Keratinocyte (primary cell): ENCODE measurements at regions not wholly inside any gene's neighbourhood (a gene's known extent, or its start where the extent isn't known, plus 50 kb on each side); places are given as distances from the start of the nearest gene placed in this dataset.

Experiments
- DNase-seq: peaks from one replicate; pipeline ENCODE4 v3.0.0-alpha.2; 2011; ENCODE audit warnings: low read depth, missing footprints, low spot score
- FAIRE-seq: peaks from 2 replicates; lab custom pipeline; 2011; peaks lifted over from hg19 to GRCh38; lab: Jason Lieb, UNC
- H2AFZ ChIP-seq: 2 replicates; pipeline ENCODE4 v1.6.0; 2012; ENCODE audit warnings: low read length, control low read depth, inconsistent platforms; ENCODE audit not compliant: control insufficient read depth
- H3K27ac ChIP-seq: 2 replicates; pipeline ENCODE4 v1.5.1; 2011; ENCODE audit warnings: low read length; ENCODE audit not compliant: control insufficient read depth, insufficient read depth
- H3K27me3 ChIP-seq: 3 replicates; pipeline ENCODE4 v1.6.0; 2011; ENCODE audit warnings: low read length; ENCODE audit not compliant: control insufficient read depth, insufficient read depth; ENCODE audit errors: extremely low read depth
- H3K36me3 ChIP-seq, 2 experiments: 2 replicates in 1 of 2; 3 replicates in 1 of 2; pipeline ENCODE4 v1.5.1; 2011; ENCODE audit warnings: low read length in 2 of 2, mild to moderate bottlenecking in 1 of 2; ENCODE audit not compliant: control insufficient read depth in 2 of 2, insufficient read depth in 2 of 2; ENCODE audit errors: extremely low read depth in 1 of 2
- H3K4me1 ChIP-seq: 3 replicates; pipeline ENCODE4 v1.5.1; 2011; ENCODE audit warnings: low read length; ENCODE audit not compliant: control insufficient read depth, insufficient read depth; ENCODE audit errors: extremely low read depth
- H3K4me2 ChIP-seq: 3 replicates; pipeline ENCODE4 v1.6.0; 2011; ENCODE audit warnings: low read depth, low read length; ENCODE audit not compliant: control insufficient read depth, insufficient read depth; ENCODE audit errors: extremely low read depth
- H3K4me3 ChIP-seq, 3 experiments: fragments of 200-600 bp in 1 of 3; sonication (generic) in 1 of 3; 2 replicates in 2 of 3; 3 replicates in 1 of 3; pipeline ENCODE4 v1.5.1; 2011 to 2016; ENCODE audit warnings: low read length in 3 of 3, mild to moderate bottlenecking in 3 of 3, control low read depth in 2 of 3, inconsistent platforms in 1 of 3, low read depth in 1 of 3, mixed read lengths in 1 of 3, mixed run types in 1 of 3, moderate library complexity in 1 of 3; ENCODE audit not compliant: control insufficient read depth in 2 of 3, insufficient read depth in 2 of 3; ENCODE audit errors: extremely low read depth in 1 of 3
- H3K79me2 ChIP-seq: 2 replicates; pipeline ENCODE4 v1.6.0; 2012; ENCODE audit warnings: low read length; ENCODE audit not compliant: control insufficient read depth, insufficient read depth
- H3K9ac ChIP-seq: 3 replicates; pipeline ENCODE4 v1.6.0; 2011; ENCODE audit warnings: low read length; ENCODE audit not compliant: control insufficient read depth, insufficient read depth; ENCODE audit errors: extremely low read depth
- H3K9me1 ChIP-seq: 3 replicates; pipeline ENCODE4 v1.6.0; 2011; ENCODE audit warnings: low read length; ENCODE audit not compliant: control insufficient read depth, insufficient read depth; ENCODE audit errors: extremely low read depth
- H3K9me3 ChIP-seq: 2 replicates; pipeline ENCODE4 v1.5.1; 2012; ENCODE audit warnings: low read depth, low read length; ENCODE audit not compliant: control insufficient read depth
- H4K20me1 ChIP-seq: 3 replicates; pipeline ENCODE4 v1.6.0; 2011; ENCODE audit warnings: low read length; ENCODE audit not compliant: control insufficient read depth, insufficient read depth; ENCODE audit errors: extremely low read depth
- CTCF ChIP-seq, 3 experiments: IDR thresholded peaks in 1 of 3; conservative IDR thresholded peaks in 1 of 3; optimal IDR thresholded peaks in 1 of 3; 2 replicates in 2 of 3; 3 replicates in 1 of 3; pipeline versions ENCODE3 to v1.5.1; 2011; ENCODE audit warnings: low read length in 3 of 3, mild to moderate bottlenecking in 3 of 3, moderate library complexity in 2 of 3, control low read depth in 1 of 3, inconsistent platforms in 1 of 3; ENCODE audit not compliant: insufficient read depth in 2 of 3; ENCODE audit errors: extremely low read depth in 1 of 3
- EZH2 ChIP-seq: IDR thresholded peaks from one replicate; pipeline ENCODE4 v1.6.1; 2012; ENCODE audit warnings: inconsistent platforms, mild to moderate bottlenecking, low read length, moderate library complexity
- dilution Hi-C: fragments of 300-500 bp; cut with MboI; formaldehyde crosslinking; loops from one replicate; pipeline ENCODE4 v1.7.0; 2020; ENCODE audit warnings: low sequenced_read_pairs; ENCODE audit not compliant: extremely low pct_ligation_motif_present

- no peak overlapping the region for H3K9ac ChIP-seq
- no peaks in the 10 kb centered on the region for H3K9me3 ChIP-seq
- no peak overlapping the region for H2AFZ ChIP-seq
- H3K27me3 ChIP-seq = peaks cover 4% of the 10 kb centered on the region
- H4K20me1 ChIP-seq = no peaks in the 10 kb centered on the region
- no peak overlapping the region for H3K4me3 ChIP-seq
- no peaks in the 10 kb centered on the region for H3K79me2 ChIP-seq
- dilution Hi-C loops = no loop called here
- no peaks in the 10 kb centered on the region for H3K36me3 ChIP-seq
- no peaks in the 10 kb centered on the region for H3K9me1 ChIP-seq
- H3K4me1 ChIP-seq = no peaks in the 10 kb centered on the region
- no peak overlapping the region for H3K27ac ChIP-seq
- no peak overlapping the region for H3K4me2 ChIP-seq
- DNase-seq = no peak
- FAIRE-seq = no peak
- no peak for TF ChIP-seq EZH2
- no peak for TF ChIP-seq CTCF (optimal IDR thresholded peaks at IDR 0.05 in 1 of 3, IDR thresholded peaks at IDR 0.05 in 1 of 3, conservative IDR thresholded peaks at IDR 0.05 in 1 of 3; ENCODE audit: extremely low read depth in 1 of 3, insufficient read depth in 2 of 3, low read length in 3 of 3)
Observed at GRCh38 chr20:56983813-56984212, 282.6 kb downstream of the BMP7 start.

- no peak overlapping the region for H3K4me2 ChIP-seq
- TF ChIP-seq CTCF (optimal IDR thresholded peaks at IDR 0.05 in 1 of 3, IDR thresholded peaks at IDR 0.05 in 1 of 3, conservative IDR thresholded peaks at IDR 0.05 in 1 of 3; ENCODE audit: extremely low read depth in 1 of 3, insufficient read depth in 2 of 3, low read length in 3 of 3) (no peak), EZH2 (no peak)
- no peak overlapping the region for H3K9ac ChIP-seq
- no peaks in the 10 kb centered on the region for H3K79me2 ChIP-seq
- dilution Hi-C loops = no loop called here
- no peaks in the 10 kb centered on the region for H4K20me1 ChIP-seq
- H3K4me1 ChIP-seq = no peaks in the 10 kb centered on the region
- H3K4me3 ChIP-seq = no peak overlapping the region
- no peaks in the 10 kb centered on the region for H3K9me3 ChIP-seq
- DNase-seq (no peak), FAIRE-seq (peak; percentile 29)
- H3K9me1 ChIP-seq = no peaks in the 10 kb centered on the region
- H3K36me3 ChIP-seq = no peaks in the 10 kb centered on the region
- H2AFZ ChIP-seq = no peak overlapping the region
- no peak overlapping the region for H3K27ac ChIP-seq
- peaks cover 4% of the 10 kb centered on the region for H3K27me3 ChIP-seq
Observed at GRCh38 chr20:56985066-56985685, 281.3 kb downstream of the BMP7 start.
